NCI-H524 treated with DMSO at 0.1 percent for 48 hours (cell line): ENCODE measurements at regions not wholly inside any gene's neighbourhood (a gene's known extent, or its start where the extent isn't known, plus 50 kb on each side); places are given as distances from the start of the nearest gene placed in this dataset.

Experiments used
- DNase-seq: peaks from one replicate; lab custom pipeline; 2025; lab: John Stamatoyannopoulos, UW

GRCh38 chr7:98464558-98464940 lies 63.7 kb upstream of the BAIAP2L1 start:
- no peak for DNase-seq

- DNase-seq, result no peak
Measured at GRCh38 chr7:98463837-98464557, 63.1 kb upstream of the BAIAP2L1 start.

- no peak for DNase-seq
Measured at GRCh38 chr7:98462911-98463633, 62.2 kb upstream of the BAIAP2L1 start.

DNA sequence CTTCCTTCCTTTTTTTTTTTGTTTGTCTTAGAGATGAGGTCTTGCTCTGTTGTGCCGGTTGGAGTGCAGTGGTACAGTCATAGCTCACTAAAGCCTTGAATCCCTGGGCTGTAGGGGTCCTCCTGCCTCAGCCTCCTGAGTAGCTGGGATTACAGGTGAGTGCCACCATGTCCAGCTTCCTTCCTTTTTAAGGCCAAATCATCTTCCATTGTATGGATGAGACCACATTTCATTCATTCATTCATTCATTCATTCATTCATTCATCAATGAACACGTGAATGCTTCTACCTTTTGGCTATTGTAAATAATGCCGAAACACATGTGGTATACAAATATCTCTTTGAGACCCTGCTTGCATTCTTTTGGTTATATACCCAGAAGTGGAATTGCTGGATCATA lies 60.0 kb upstream of the BAIAP2L1 start:
- DNase-seq, result no peak

GRCh38 chr7:98459529-98459928 lies 58.6 kb upstream of the BAIAP2L1 start:
- no peak for DNase-seq

- DNase-seq, result no peak
Measured at GRCh38 chr7:98458090-98458875, 57.4 kb upstream of the BAIAP2L1 start.

GRCh38 chr7:98456866-98457265 lies 56.0 kb upstream of the BAIAP2L1 start:
- no peak for DNase-seq

DNA sequence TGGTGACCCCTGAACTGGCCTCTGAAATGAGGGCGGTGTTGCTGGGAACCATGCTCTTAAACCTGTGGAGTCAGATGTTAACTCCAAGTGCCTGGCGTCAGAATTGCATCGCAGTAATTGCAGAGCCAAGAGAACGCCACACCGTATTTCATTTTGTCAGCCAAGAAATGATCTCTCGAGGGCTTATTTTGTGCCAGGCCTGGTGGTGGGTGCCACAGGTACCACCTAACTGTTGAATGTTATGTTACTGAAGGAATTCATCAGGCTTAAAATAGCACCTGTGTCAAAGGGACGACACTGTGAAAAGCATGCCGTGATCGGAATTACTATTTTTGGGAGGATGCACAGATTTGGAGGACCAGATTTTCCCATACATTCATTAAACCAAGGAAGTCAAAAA lies 51.9 kb upstream of the BAIAP2L1 start:
- DNase-seq, result no peak
